GM18861 (cell line): ENCODE measurements at regions not wholly inside any gene's neighbourhood (a gene's known extent, or its start where the extent isn't known, plus 50 kb on each side); places are given as distances from the start of the nearest gene placed in this dataset.
"Not testable (repeated sequence)": the region's sequence is repeated elsewhere in the genome, so short reads cannot be mapped to it uniquely, and the experiment has no call there.

ENCODE experiments used
- ATAC-seq: cut with Tn5 transposase; IDR thresholded peaks from one replicate; pipeline ENCODE4 v1.9.1; 2021; ENCODE audit not compliant: unreplicated experiment

- ATAC-seq, result peak; percentile 73
Measured at GRCh38 chr1:193462629-193463320, 276.4 kb upstream of the B3GALT2 start.

GRCh38 chr1:193458628-193459027 lies 272.2 kb upstream of the B3GALT2 start:
- ATAC-seq, result no peak

- no peak for ATAC-seq
Measured at GRCh38 chr1:193457676-193458075, 271.3 kb upstream of the B3GALT2 start.

GRCh38 chr1:193456811-193457280 lies 270.4 kb upstream of the B3GALT2 start:
- ATAC-seq, result no peak

GRCh38 chr1:193451606-193452005 lies 265.2 kb upstream of the B3GALT2 start:
- no peak for ATAC-seq

GRCh38 chr1:193451001-193451400 lies 264.6 kb upstream of the B3GALT2 start:
- ATAC-seq, result no peak

GRCh38 chr1:193448682-193449461 lies 262.5 kb upstream of the B3GALT2 start:
- peak; percentile 90 for ATAC-seq

- no peak for ATAC-seq
Measured at GRCh38 chr1:193443886-193444285, 257.5 kb upstream of the B3GALT2 start.

- ATAC-seq, result peak; percentile 72
Measured at GRCh38 chr1:193438771-193439170, 252.4 kb upstream of the B3GALT2 start.

- no peak for ATAC-seq
Measured at GRCh38 chr1:193438312-193438711, 251.9 kb upstream of the B3GALT2 start.

GRCh38 chr1:193437785-193438184 lies 251.4 kb upstream of the B3GALT2 start:
- peak; percentile 82 for ATAC-seq

GRCh38 chr1:193437333-193437732 lies 250.9 kb upstream of the B3GALT2 start:
- ATAC-seq, result not testable (repeated sequence)

- no peak for ATAC-seq
Measured at GRCh38 chr1:193435781-193436180, 249.4 kb upstream of the B3GALT2 start.

- ATAC-seq, result no peak
Measured at GRCh38 chr1:193434319-193434718, 247.9 kb upstream of the B3GALT2 start.

- ATAC-seq, result no peak
Measured at GRCh38 chr1:193433599-193433998, 247.2 kb upstream of the B3GALT2 start.

GRCh38 chr1:193432979-193433587 lies 246.7 kb upstream of the B3GALT2 start:
- no peak for ATAC-seq

- no peak for ATAC-seq
Measured at GRCh38 chr1:193431265-193431977, 245.0 kb upstream of the B3GALT2 start.

GRCh38 chr1:193427524-193427923 lies 241.1 kb upstream of the B3GALT2 start:
- ATAC-seq, result no peak

- ATAC-seq, result no peak
Measured at GRCh38 chr1:193426061-193426460, 239.6 kb upstream of the B3GALT2 start.

- ATAC-seq, result no peak
Measured at GRCh38 chr1:193421487-193421886, 235.1 kb upstream of the B3GALT2 start.

- no peak for ATAC-seq
Measured at GRCh38 chr1:193419295-193419694, 232.9 kb upstream of the B3GALT2 start.
